A673 (cell line): ENCODE measurements at regions not wholly inside any gene's neighbourhood (a gene's known extent, or its start where the extent isn't known, plus 50 kb on each side); places are given as distances from the start of the nearest gene placed in this dataset.

Experiments used
- BruUV-seq: library from RNA; stranded (reverse); fragments of 400-500 nt; replicated peaks from 2 replicates; lab custom pipeline; 2021; lab: Mats Ljungman, UMichigan
- CTCF ChIA-PET: fragments of 300-600 bp; sonication (Branson Sonifier 250); formaldehyde crosslinking; loops from one replicate; lab custom pipeline; 2022; ENCODE audit warnings: antibody characterized with exemption; lab: Charles Lee
- POLR2A ChIA-PET: fragments of 300-600 bp; sonication (Branson Sonifier 250); formaldehyde crosslinking; loops from one replicate; lab custom pipeline; 2022; ENCODE audit warnings: antibody characterized with exemption; ENCODE audit not compliant: low non-redundant PET; lab: Charles Lee
- DNase-seq: peaks from one replicate; pipeline ENCODE4 v3.0.0-alpha.2; 2015; ENCODE audit warnings: low spot score
- H3K27ac ChIP-seq: fragments of 200-600 bp; sonication (generic); 2 replicates; pipeline ENCODE4 v1.5.1; 2016; ENCODE audit warnings: mixed run types, low read depth, mild to moderate bottlenecking, mixed read lengths, antibody characterized with exemption, low read length; ENCODE audit not compliant: poor library complexity, severe bottlenecking
- H3K27me3 ChIP-seq: fragments of 200-600 bp; sonication (generic); replicated peaks from 2 replicates; pipeline ENCODE4 v1.6.1; 2017; ENCODE audit warnings: mixed run types, low read depth, mild to moderate bottlenecking, mixed read lengths, antibody characterized with exemption, low read length; ENCODE audit not compliant: insufficient read depth, poor library complexity
- H3K36me3 ChIP-seq: fragments of 200-600 bp; sonication (generic); 2 replicates; pipeline ENCODE4 v1.6.1; 2016; ENCODE audit warnings: mixed run types, mild to moderate bottlenecking, mixed read lengths, antibody characterized with exemption, low read length; ENCODE audit not compliant: insufficient read depth, poor library complexity, severe bottlenecking
- H3K4me1 ChIP-seq: fragments of 200-600 bp; sonication (generic); 2 replicates; pipeline ENCODE4 v1.6.1; 2017; ENCODE audit warnings: mixed run types, mild to moderate bottlenecking, mixed read lengths, antibody characterized with exemption, low read length; ENCODE audit not compliant: insufficient read depth, poor library complexity, severe bottlenecking
- H3K4me3 ChIP-seq: fragments of 200-600 bp; sonication (generic); 2 replicates; pipeline ENCODE4 v1.5.1; 2016; ENCODE audit warnings: low read depth, mixed run types, mild to moderate bottlenecking, mixed read lengths, low read length; ENCODE audit not compliant: poor library complexity, severe bottlenecking
- H3K9me3 ChIP-seq: fragments of 200-600 bp; sonication (generic); 2 replicates; pipeline ENCODE4 v1.6.1; 2016; ENCODE audit warnings: mixed run types, low read depth, mild to moderate bottlenecking, mixed read lengths, antibody characterized with exemption, low read length; ENCODE audit not compliant: poor library complexity, severe bottlenecking
- CTCF ChIP-seq: fragments of 300-800, 200-600 bp; sonication (generic); conservative IDR thresholded peaks from 2 replicates; pipeline ENCODE4 v1.5.1; 2017; ENCODE audit warnings: low read depth, mild to moderate bottlenecking, antibody characterized with exemption, low read length, moderate library complexity, mixed read lengths
- EZH2 ChIP-seq: fragments of 200-600 bp; sonication (generic); IDR thresholded peaks from 2 replicates; pipeline ENCODE4 v1.6.1; 2017; ENCODE audit warnings: borderline replicate concordance, low read depth, mild to moderate bottlenecking, mixed read lengths, antibody characterized with exemption, low read length; ENCODE audit not compliant: poor library complexity, severe bottlenecking
- intact Hi-C: fragments of 100-400 bp; cut with micrococcal nuclease; formaldehyde crosslinking; loops from one replicate; pipeline ENCODE4 v1.10.0; 2022; ENCODE audit not compliant: unreplicated experiment

- intact Hi-C loops, result no loop called here
- no peaks in the 10 kb centered on the region for H3K36me3 ChIP-seq
- H3K4me1 ChIP-seq, result no peaks in the 10 kb centered on the region
- TF ChIP-seq EZH2 (no peak), CTCF (no peak)
- BruUV-seq, result no TSS peak
- no peak overlapping the region for H3K27ac ChIP-seq
- H3K9me3 ChIP-seq, result no peaks in the 10 kb centered on the region
- no peaks in the 10 kb centered on the region for H3K27me3 ChIP-seq
- DNase-seq, result no peak
- ChIA-PET POLR2A (no interaction called here), CTCF (no interaction called here)
- no peak overlapping the region for H3K4me3 ChIP-seq
Measured at GRCh38 chr14:40113671-40114070, 681.4 kb upstream of the FBXO33 start.

- POLR2A ChIA-PET, result no interaction called here
- CTCF ChIA-PET, result no interaction called here
Measured at GRCh38 chr14:40100544-40101196, 668.4 kb upstream of the FBXO33 start.

GRCh38 chr14:40099316-40099715 is 667.1 kb upstream of the FBXO33 start:
- H3K27ac ChIP-seq, result no peak overlapping the region
- intact Hi-C loops, result no loop called here
- no peak for TF ChIP-seq CTCF
- no peak for TF ChIP-seq EZH2
- no peaks in the 10 kb centered on the region for H3K27me3 ChIP-seq
- no TSS peak for BruUV-seq
- no peaks in the 10 kb centered on the region for H3K36me3 ChIP-seq
- no peak overlapping the region for H3K4me3 ChIP-seq
- no peak for DNase-seq
- ChIA-PET CTCF (no interaction called here), POLR2A (no interaction called here)
- H3K9me3 ChIP-seq, result peaks cover 3% of the 10 kb centered on the region
- H3K4me1 ChIP-seq, result no peaks in the 10 kb centered on the region

More at GRCh38 chr14:40100544-40101196, 668.4 kb upstream of the FBXO33 start:
- Histone ChIP-seq H3K4me1 (no peaks in the 10 kb centered on the region), H3K27ac (no peak overlapping the region), H3K4me3 (no peak overlapping the region), H3K27me3 (no peaks in the 10 kb centered on the region), H3K9me3 (peaks cover 4% of the 10 kb centered on the region), H3K36me3 (no peaks in the 10 kb centered on the region)
- BruUV-seq, result no TSS peak
- intact Hi-C loops, result no loop called here
- DNase-seq, result no peak
- no peak for TF ChIP-seq CTCF
- no peak for TF ChIP-seq EZH2
